A549 (cell line): ENCODE measurements at regions not wholly inside any gene's neighbourhood (a gene's known extent, or its start where the extent isn't known, plus 50 kb on each side); places are given as distances from the start of the nearest gene placed in this dataset.

Experiments
- CBX8 ChIP-seq: fragments of 200-600 bp; sonication (generic); IDR thresholded peaks from 2 replicates; pipeline ENCODE4 v1.6.1; 2016
- JUN ChIP-seq, 2 experiments: fragments of >200 bp; sonication (Bioruptor Twin); formaldehyde crosslinking; IDR thresholded peaks; 2 replicates in 1 of 2; 3 replicates in 1 of 2; pipeline ENCODE4 v1.6.1; 2016 to 2017
- JUNB ChIP-seq: fragments of >200 bp; sonication (Bioruptor Twin); formaldehyde crosslinking; IDR thresholded peaks from 2 replicates; pipeline ENCODE4 v1.6.1; 2016
- KDM1A ChIP-seq: fragments of 200-600 bp; sonication (generic); IDR thresholded peaks from 2 replicates; pipeline ENCODE4 v1.6.1; 2016; ENCODE audit warnings: low read depth, mild to moderate bottlenecking
- PHF8 ChIP-seq: fragments of 200-600 bp; sonication (generic); IDR thresholded peaks from 2 replicates; pipeline ENCODE4 v1.6.1; 2016; ENCODE audit warnings: low read depth, mild to moderate bottlenecking, antibody characterized with exemption, moderate library complexity, borderline replicate concordance
- POLR2A ChIP-seq: IDR thresholded peaks from 2 replicates; pipeline ENCODE4 v1.6.1; 2012; ENCODE audit warnings: mild to moderate bottlenecking, low read length
- SMC3 ChIP-seq: fragments of >200 bp; sonication (Bioruptor Twin); formaldehyde crosslinking; IDR thresholded peaks from 3 replicates; pipeline ENCODE4 v1.6.1; 2018; ENCODE audit warnings: inconsistent platforms
- TF ChIP-seq, protein P1 (sequence below): fragments of >200 bp; sonication (Bioruptor Twin); formaldehyde crosslinking; IDR thresholded peaks from 3 replicates; pipeline ENCODE4 v1.5.1; 2016
- TF ChIP-seq, protein P2 (sequence below): IDR thresholded peaks from 2 replicates; pipeline ENCODE4 v1.6.1; 2012

DNA sequence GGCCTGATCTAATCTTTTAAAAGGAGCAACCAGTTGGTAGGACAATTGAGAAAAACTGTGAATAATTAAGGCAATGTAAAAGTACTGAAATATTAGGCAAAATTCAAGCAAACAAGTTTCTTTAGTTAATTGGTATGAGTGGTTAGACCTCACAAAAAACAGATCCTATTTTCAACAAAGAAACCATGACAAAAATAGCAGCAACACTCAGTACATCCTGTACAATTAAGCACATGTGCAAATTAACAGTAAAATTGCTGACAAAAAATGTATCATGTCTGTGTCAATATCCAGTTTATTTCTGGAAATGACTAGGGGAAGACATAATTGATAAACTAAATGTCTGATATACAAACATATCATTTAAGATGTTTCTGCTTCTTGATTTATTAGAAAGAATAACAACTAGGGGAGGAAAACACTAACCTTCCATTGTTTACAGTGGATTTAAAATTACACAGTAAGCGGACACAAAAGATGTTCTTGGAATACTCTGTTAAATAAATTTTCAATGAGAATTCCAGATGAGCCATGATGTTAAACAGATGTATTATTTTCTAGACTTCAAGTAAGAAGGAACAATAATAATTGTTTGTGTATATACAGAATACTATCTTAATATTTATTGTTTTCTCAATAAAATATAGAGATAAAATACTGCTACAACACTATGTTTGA, 638.9 kb downstream of the SPRY1 start:
- TF ChIP-seq KDM1A (no peak), POLR2A (no peak), SMC3 (no peak), JUNB (no peak), CBX8 (no peak), PHF8 (no peak), JUN (IDR thresholded peaks at IDR 0.05) (no peak)
- TF ChIP-seq, protein P1, sequence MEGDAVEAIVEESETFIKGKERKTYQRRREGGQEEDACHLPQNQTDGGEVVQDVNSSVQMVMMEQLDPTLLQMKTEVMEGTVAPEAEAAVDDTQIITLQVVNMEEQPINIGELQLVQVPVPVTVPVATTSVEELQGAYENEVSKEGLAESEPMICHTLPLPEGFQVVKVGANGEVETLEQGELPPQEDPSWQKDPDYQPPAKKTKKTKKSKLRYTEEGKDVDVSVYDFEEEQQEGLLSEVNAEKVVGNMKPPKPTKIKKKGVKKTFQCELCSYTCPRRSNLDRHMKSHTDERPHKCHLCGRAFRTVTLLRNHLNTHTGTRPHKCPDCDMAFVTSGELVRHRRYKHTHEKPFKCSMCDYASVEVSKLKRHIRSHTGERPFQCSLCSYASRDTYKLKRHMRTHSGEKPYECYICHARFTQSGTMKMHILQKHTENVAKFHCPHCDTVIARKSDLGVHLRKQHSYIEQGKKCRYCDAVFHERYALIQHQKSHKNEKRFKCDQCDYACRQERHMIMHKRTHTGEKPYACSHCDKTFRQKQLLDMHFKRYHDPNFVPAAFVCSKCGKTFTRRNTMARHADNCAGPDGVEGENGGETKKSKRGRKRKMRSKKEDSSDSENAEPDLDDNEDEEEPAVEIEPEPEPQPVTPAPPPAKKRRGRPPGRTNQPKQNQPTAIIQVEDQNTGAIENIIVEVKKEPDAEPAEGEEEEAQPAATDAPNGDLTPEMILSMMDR: no peak
- TF ChIP-seq, protein P2, sequence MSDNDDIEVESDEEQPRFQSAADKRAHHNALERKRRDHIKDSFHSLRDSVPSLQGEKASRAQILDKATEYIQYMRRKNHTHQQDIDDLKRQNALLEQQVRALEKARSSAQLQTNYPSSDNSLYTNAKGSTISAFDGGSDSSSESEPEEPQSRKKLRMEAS: no peak
